ENCODE measurements at regions not wholly inside any gene's neighbourhood (a gene's known extent, or its start where the extent isn't known, plus 50 kb on each side); places are given as distances from the start of the nearest gene placed in this dataset.

DNA sequence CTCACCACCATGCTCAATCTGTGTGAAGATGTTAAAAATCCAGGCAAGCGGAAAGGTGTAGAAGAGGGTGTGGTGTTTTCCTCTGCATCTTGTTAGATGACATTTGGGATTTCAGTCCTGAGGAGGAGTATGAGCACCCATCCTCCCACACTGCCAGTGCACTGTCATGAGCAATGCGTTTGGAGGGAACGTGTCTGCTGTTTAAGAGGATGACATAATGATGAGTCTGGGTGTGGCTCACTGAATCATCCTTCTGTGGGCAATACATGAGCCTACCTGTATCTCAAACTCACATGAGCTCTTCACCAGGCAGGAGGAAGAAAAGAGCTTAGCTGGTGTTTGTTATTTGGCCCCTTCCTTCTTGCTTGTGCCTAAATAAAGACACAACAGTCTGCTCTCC is 67.9 kb upstream of the ARX start:
- DNase-seq (ENCODE audit: low spot score in 2 of 2), result no peak

DNA sequence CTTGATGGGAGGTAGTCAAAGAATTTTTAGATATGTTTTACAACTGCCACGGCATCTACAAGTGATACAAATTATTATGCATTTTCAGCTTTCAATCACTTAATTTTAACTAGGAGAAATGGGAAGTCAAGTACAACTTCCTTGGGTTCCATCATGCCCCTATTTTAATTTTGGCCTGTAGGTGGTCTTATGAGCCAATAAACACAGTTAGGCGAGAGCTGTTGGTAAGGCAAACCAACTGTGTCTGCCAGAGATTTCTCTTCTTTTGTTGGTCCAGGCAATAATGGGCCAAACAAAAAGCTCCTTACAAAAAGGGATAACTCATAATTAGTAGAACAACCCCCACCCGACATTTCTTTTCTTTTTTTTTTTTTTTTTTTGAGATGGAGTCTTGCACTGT is 63.3 kb upstream of the ARX start:
- DNase-seq (ENCODE audit: low spot score in 2 of 2), result no peak
- H3K4me3 ChIP-seq (ENCODE audit: low read depth, poor library complexity, severe bottlenecking), result no peak overlapping the region
- intact Hi-C loops (cut with DNase I; ENCODE audit: low total_unique reads), result no loop called here
- 74 to 89% methylated on average over 3 of the region's 3 CpGs for WGBS, 2 donors
- TF ChIP-seq CTCF (IDR thresholded peaks at IDR 0.05) (no peak), POLR2A (IDR thresholded peaks at IDR 0.05) (no peak)

More for the DNA sequence above, 67.9 kb upstream of the ARX start:
- H3K4me3 ChIP-seq (ENCODE audit: low read depth, poor library complexity, severe bottlenecking), result no peak overlapping the region
- WGBS, 2 donors, result 42 to 47% methylated on average over 3 of the region's 3 CpGs
- intact Hi-C loops (cut with DNase I; ENCODE audit: low total_unique reads), result no loop called here
- TF ChIP-seq CTCF (IDR thresholded peaks at IDR 0.05) (no peak), POLR2A (IDR thresholded peaks at IDR 0.05) (no peak)

DNA sequence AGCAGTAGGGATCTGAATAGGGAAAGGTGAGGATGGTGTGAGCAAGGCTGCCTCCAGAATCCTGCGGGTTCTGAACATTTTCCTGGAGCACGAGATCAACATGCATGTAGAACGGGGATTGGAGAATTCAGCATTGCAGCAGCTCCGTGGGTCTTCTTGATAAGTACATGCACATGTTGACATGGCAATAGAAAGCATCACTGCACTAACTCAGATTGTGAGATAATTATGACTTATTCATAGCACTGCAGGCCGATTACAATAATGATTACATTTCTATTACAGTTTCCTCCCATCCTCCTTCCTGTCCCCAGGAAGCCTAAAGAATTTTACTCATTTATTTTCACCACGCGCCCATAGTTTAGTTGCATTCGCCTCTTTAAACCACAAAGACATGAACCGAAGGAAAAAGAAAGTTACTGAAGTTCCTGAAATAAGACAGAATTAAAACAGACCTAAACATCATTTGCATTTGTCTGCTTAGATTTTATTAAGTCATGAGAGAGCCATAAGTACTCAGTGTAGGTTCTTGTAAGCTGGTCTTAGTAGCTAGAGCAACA is 61.3 kb upstream of the ARX start:
- intact Hi-C loops (cut with DNase I; ENCODE audit: low total_unique reads), result no loop called here
- no peak for DNase-seq (ENCODE audit: low spot score in 2 of 2)
- TF ChIP-seq CTCF (IDR thresholded peaks at IDR 0.05) (no peak), POLR2A (IDR thresholded peaks at IDR 0.05) (no peak)
- H3K4me3 ChIP-seq (ENCODE audit: low read depth, poor library complexity, severe bottlenecking), result no peak overlapping the region
- WGBS, 2 donors, result 68 to 87% methylated on average over 9 of the region's 9 CpGs

DNA sequence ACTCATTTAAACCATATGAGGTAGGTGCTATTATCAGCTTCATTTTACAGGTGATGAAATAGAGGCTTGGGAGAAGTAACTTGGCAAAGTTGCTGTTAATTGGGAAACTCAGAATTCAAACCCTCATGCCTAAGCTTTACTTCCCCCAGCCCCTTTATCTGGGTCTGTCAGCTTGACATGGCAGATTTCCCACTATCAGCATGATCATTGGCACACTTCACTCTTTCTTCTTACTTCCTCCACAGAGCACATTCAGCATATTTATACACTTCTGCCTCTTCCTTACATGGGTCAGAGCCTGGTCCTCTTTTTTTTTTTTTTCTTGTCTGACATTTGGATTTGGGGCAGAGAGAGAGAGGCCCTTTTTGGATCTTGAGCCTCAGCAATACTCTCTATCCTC is 56.5 kb upstream of the ARX start:
- H3K4me3 ChIP-seq (ENCODE audit: low read depth, poor library complexity, severe bottlenecking), result no peak overlapping the region
- TF ChIP-seq CTCF (IDR thresholded peaks at IDR 0.05) (no peak), POLR2A (IDR thresholded peaks at IDR 0.05) (no peak)
- intact Hi-C loops (cut with DNase I; ENCODE audit: low total_unique reads), result no loop called here
- DNase-seq (ENCODE audit: low spot score in 2 of 2), result no peak

- DNase-seq (ENCODE audit: low spot score in 2 of 2), result no peak
- no peak for TF ChIP-seq CTCF (IDR thresholded peaks at IDR 0.05)
- no peak for TF ChIP-seq POLR2A (IDR thresholded peaks at IDR 0.05)
- 43 to 63% methylated on average over 1 of the region's 1 CpG for WGBS, 2 donors
- H3K4me3 ChIP-seq (ENCODE audit: low read depth, poor library complexity, severe bottlenecking), result no peak overlapping the region
- intact Hi-C loops (cut with DNase I; ENCODE audit: low total_unique reads), result no loop called here
These were observed 54.3 kb upstream of the ARX start for GRCh38 chrX:25070038-25070437.

- intact Hi-C loops (cut with DNase I; ENCODE audit: low total_unique reads), result no loop called here
- 89 to 100% methylated on average over 2 of the region's 2 CpGs for WGBS, 2 donors
- no peak for DNase-seq (ENCODE audit: low spot score in 2 of 2)
- no peak for TF ChIP-seq POLR2A (IDR thresholded peaks at IDR 0.05)
- TF ChIP-seq CTCF (IDR thresholded peaks at IDR 0.05), result no peak
- H3K4me3 ChIP-seq (ENCODE audit: low read depth, poor library complexity, severe bottlenecking), result no peak overlapping the region
These were observed 53.4 kb upstream of the ARX start for GRCh38 chrX:25069209-25069608.

All from lower leg skin (tissue), 4 donors.